ENCODE measurements at regions not wholly inside any gene's neighbourhood (a gene's known extent, or its start where the extent isn't known, plus 50 kb on each side); places are given as distances from the start of the nearest gene placed in this dataset.
"Not testable (repeated sequence)": the region's sequence is repeated elsewhere in the genome, so short reads cannot be mapped to it uniquely, and the experiment has no call there.

GRCh38 chr9:94421951-94422350 lies 93.5 kb upstream of the NUTM2F start:
- TF ChIP-seq, protein P1, sequence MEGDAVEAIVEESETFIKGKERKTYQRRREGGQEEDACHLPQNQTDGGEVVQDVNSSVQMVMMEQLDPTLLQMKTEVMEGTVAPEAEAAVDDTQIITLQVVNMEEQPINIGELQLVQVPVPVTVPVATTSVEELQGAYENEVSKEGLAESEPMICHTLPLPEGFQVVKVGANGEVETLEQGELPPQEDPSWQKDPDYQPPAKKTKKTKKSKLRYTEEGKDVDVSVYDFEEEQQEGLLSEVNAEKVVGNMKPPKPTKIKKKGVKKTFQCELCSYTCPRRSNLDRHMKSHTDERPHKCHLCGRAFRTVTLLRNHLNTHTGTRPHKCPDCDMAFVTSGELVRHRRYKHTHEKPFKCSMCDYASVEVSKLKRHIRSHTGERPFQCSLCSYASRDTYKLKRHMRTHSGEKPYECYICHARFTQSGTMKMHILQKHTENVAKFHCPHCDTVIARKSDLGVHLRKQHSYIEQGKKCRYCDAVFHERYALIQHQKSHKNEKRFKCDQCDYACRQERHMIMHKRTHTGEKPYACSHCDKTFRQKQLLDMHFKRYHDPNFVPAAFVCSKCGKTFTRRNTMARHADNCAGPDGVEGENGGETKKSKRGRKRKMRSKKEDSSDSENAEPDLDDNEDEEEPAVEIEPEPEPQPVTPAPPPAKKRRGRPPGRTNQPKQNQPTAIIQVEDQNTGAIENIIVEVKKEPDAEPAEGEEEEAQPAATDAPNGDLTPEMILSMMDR (IDR thresholded peaks at IDR 0.05), result not testable (repeated sequence)
- not testable (repeated sequence) for TF ChIP-seq POLR2A (IDR thresholded peaks at IDR 0.05)
